ENCODE measurements at regions not wholly inside any gene's neighbourhood (a gene's known extent, or its start where the extent isn't known, plus 50 kb on each side); places are given as distances from the start of the nearest gene placed in this dataset.

GRCh38 chr12:89945123-89945522 lies 236.5 kb upstream of the ATP2B1 start:
- no peak overlapping the region for H3K9ac ChIP-seq (ENCODE audit: control insufficient read depth, insufficient read depth, low read length)
- no peak overlapping the region for H3K27ac ChIP-seq (ENCODE audit: control insufficient read depth, insufficient read depth)
- no peaks in the 10 kb centered on the region for H3K36me3 ChIP-seq (ENCODE audit: control insufficient read depth in 2 of 2, insufficient read depth in 2 of 2, low read length in 1 of 2)
- ATAC-seq (no peak), FAIRE-seq (no peak), DNase-seq (ENCODE audit: low read depth, low spot score) (no peak)
- H3K4me2 ChIP-seq (ENCODE audit: control insufficient read depth, insufficient read depth) = no peak overlapping the region
- RAD21 ChIA-PET (ENCODE audit: unreplicated experiment) = interaction anchor here (1.5 kb wide), 1 partner anchor 17 kb away, joined by 3 read pairs; no protein-coding TSS in a partner anchor
- no peaks in the 10 kb centered on the region for H4K20me1 ChIP-seq (ENCODE audit: control insufficient read depth, insufficient read depth)
- TF ChIP-seq STAT3 (IDR thresholded peaks at IDR 0.05; ENCODE audit: low read depth, low read length) (no peak), CEBPZ (IDR thresholded peaks at IDR 0.05; ENCODE audit: low read depth, low read length) (no peak), YY1 (IDR thresholded peaks at IDR 0.05; ENCODE audit: low read depth, low read length) (no peak), ZBTB33 (IDR thresholded peaks at IDR 0.05) (no peak), MEF2B (IDR thresholded peaks at IDR 0.05; ENCODE audit: partially characterized antibody, poor library complexity, severe bottlenecking) (no peak), ZNF592 (IDR thresholded peaks at IDR 0.05) (no peak), NKRF (conservative IDR thresholded peaks at IDR 0.05) (no peak), SIN3A (IDR thresholded peaks at IDR 0.05; ENCODE audit: low read depth, low read length) (no peak), ASH2L (IDR thresholded peaks at IDR 0.05; ENCODE audit: borderline replicate concordance, low read depth) (no peak), CHD1 (IDR thresholded peaks at IDR 0.05; ENCODE audit: low read depth, low read length) (no peak), FOXM1 (IDR thresholded peaks at IDR 0.05; ENCODE audit: low read depth, low read length) (no peak)
- POLR2A ChIA-PET = no interaction called here
- in situ Hi-C loops (cut with MboI) (no loop called here), intact Hi-C loops (cut with micrococcal nuclease; ENCODE audit: unreplicated experiment) (loop anchor here (5.0 kb wide), 1 partner anchor 188 kb away; no protein-coding TSS in a partner anchor)
- H3K4me3 ChIP-seq = no peak overlapping the region
- H3K9me3 ChIP-seq (replicated peaks; ENCODE audit: control insufficient read depth, insufficient read depth, low read length) = no peaks in the 10 kb centered on the region
- CTCF ChIA-PET = interaction anchor here (0.8 to 3.3 kb wide), 2 partner anchors 12 to 20 kb away, joined by 3 to 7 read pairs; no protein-coding TSS in a partner anchor
- SMC1A ChIA-PET (ENCODE audit: uncharacterized antibody, unreplicated experiment) = interaction anchor here (0.7 to 4.5 kb wide), 7 partner anchors 12 to 239 kb away, joined by 3 to 21 read pairs (median 4); no protein-coding TSS in a partner anchor
- H3K4me1 ChIP-seq (ENCODE audit: control insufficient read depth, insufficient read depth, low read length) = peaks cover 8% of the 10 kb centered on the region
- no peaks in the 10 kb centered on the region for H3K79me2 ChIP-seq (ENCODE audit: control insufficient read depth, insufficient read depth, low read length)
- H3K27me3 ChIP-seq (replicated peaks in 1 of 2; ENCODE audit: control insufficient read depth in 2 of 2, insufficient read depth in 2 of 2, low read length in 1 of 2) = no peaks in the 10 kb centered on the region
- no TSS peak for BruUV-seq (replicated peaks)
- no peak overlapping the region for H2AFZ ChIP-seq (ENCODE audit: control insufficient read depth, low read depth, low read length)

All from GM12878 (cell line).